ENCODE measurements at regions not wholly inside any gene's neighbourhood (a gene's known extent, or its start where the extent isn't known, plus 50 kb on each side); places are given as distances from the start of the nearest gene placed in this dataset.

DNA sequence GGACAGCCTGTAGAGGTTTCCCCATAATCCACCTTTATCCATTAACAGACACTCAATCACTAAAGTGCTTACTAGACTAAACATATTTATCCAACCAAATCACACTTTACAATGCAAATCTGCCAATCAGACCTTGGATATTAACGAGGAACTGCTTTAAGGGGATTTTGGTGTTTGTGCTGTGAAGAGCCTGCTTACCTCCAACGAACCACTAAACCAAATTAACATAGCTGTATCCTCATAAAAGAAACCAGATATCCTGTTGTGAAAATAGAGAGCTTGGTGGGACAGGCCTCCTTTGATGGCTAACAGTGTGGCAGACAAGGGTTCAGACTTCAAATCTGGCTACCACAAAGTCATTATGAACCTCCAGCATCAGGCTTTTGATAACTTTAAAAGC lies 252.6 kb upstream of the HAND2 start:
- TF ChIP-seq, protein P1, sequence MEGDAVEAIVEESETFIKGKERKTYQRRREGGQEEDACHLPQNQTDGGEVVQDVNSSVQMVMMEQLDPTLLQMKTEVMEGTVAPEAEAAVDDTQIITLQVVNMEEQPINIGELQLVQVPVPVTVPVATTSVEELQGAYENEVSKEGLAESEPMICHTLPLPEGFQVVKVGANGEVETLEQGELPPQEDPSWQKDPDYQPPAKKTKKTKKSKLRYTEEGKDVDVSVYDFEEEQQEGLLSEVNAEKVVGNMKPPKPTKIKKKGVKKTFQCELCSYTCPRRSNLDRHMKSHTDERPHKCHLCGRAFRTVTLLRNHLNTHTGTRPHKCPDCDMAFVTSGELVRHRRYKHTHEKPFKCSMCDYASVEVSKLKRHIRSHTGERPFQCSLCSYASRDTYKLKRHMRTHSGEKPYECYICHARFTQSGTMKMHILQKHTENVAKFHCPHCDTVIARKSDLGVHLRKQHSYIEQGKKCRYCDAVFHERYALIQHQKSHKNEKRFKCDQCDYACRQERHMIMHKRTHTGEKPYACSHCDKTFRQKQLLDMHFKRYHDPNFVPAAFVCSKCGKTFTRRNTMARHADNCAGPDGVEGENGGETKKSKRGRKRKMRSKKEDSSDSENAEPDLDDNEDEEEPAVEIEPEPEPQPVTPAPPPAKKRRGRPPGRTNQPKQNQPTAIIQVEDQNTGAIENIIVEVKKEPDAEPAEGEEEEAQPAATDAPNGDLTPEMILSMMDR (IDR thresholded peaks at IDR 0.05), result no peak
- TF ChIP-seq POLR2A (IDR thresholded peaks at IDR 0.05), result no peak

Measured in heart left ventricle (tissue), 13 donors.